ENCODE measurements at regions not wholly inside any gene's neighbourhood (a gene's known extent, or its start where the extent isn't known, plus 50 kb on each side); places are given as distances from the start of the nearest gene placed in this dataset.

- TF ChIP-seq CTCF (CRISPR knock-in tag; IDR thresholded peaks at IDR 0.05) (no peak), MAF1 (CRISPR knock-in tag; IDR thresholded peaks at IDR 0.05; ENCODE audit: borderline replicate concordance) (no peak), THRA (CRISPR knock-in tag; IDR thresholded peaks at IDR 0.05; ENCODE audit: borderline replicate concordance) (no peak), MYC (CRISPR knock-in tag; IDR thresholded peaks at IDR 0.05; ENCODE audit: borderline replicate concordance) (no peak), ZNF235 (CRISPR knock-in tag; IDR thresholded peaks at IDR 0.05; ENCODE audit: borderline replicate concordance) (no peak), ZBTB7B (CRISPR knock-in tag; IDR thresholded peaks at IDR 0.05) (no peak), CCDC6 (CRISPR knock-in tag; IDR thresholded peaks at IDR 0.05) (no peak), BCL6 (CRISPR knock-in tag; IDR thresholded peaks at IDR 0.05) (no peak)
- TF ChIP-seq, protein P1, sequence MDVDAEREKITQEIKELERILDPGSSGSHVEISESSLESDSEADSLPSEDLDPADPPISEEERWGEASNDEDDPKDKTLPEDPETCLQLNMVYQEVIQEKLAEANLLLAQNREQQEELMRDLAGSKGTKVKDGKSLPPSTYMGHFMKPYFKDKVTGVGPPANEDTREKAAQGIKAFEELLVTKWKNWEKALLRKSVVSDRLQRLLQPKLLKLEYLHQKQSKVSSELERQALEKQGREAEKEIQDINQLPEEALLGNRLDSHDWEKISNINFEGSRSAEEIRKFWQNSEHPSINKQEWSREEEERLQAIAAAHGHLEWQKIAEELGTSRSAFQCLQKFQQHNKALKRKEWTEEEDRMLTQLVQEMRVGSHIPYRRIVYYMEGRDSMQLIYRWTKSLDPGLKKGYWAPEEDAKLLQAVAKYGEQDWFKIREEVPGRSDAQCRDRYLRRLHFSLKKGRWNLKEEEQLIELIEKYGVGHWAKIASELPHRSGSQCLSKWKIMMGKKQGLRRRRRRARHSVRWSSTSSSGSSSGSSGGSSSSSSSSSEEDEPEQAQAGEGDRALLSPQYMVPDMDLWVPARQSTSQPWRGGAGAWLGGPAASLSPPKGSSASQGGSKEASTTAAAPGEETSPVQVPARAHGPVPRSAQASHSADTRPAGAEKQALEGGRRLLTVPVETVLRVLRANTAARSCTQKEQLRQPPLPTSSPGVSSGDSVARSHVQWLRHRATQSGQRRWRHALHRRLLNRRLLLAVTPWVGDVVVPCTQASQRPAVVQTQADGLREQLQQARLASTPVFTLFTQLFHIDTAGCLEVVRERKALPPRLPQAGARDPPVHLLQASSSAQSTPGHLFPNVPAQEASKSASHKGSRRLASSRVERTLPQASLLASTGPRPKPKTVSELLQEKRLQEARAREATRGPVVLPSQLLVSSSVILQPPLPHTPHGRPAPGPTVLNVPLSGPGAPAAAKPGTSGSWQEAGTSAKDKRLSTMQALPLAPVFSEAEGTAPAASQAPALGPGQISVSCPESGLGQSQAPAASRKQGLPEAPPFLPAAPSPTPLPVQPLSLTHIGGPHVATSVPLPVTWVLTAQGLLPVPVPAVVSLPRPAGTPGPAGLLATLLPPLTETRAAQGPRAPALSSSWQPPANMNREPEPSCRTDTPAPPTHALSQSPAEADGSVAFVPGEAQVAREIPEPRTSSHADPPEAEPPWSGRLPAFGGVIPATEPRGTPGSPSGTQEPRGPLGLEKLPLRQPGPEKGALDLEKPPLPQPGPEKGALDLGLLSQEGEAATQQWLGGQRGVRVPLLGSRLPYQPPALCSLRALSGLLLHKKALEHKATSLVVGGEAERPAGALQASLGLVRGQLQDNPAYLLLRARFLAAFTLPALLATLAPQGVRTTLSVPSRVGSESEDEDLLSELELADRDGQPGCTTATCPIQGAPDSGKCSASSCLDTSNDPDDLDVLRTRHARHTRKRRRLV (CRISPR knock-in tag; IDR thresholded peaks at IDR 0.05): no peak
- TF ChIP-seq, protein P2, sequence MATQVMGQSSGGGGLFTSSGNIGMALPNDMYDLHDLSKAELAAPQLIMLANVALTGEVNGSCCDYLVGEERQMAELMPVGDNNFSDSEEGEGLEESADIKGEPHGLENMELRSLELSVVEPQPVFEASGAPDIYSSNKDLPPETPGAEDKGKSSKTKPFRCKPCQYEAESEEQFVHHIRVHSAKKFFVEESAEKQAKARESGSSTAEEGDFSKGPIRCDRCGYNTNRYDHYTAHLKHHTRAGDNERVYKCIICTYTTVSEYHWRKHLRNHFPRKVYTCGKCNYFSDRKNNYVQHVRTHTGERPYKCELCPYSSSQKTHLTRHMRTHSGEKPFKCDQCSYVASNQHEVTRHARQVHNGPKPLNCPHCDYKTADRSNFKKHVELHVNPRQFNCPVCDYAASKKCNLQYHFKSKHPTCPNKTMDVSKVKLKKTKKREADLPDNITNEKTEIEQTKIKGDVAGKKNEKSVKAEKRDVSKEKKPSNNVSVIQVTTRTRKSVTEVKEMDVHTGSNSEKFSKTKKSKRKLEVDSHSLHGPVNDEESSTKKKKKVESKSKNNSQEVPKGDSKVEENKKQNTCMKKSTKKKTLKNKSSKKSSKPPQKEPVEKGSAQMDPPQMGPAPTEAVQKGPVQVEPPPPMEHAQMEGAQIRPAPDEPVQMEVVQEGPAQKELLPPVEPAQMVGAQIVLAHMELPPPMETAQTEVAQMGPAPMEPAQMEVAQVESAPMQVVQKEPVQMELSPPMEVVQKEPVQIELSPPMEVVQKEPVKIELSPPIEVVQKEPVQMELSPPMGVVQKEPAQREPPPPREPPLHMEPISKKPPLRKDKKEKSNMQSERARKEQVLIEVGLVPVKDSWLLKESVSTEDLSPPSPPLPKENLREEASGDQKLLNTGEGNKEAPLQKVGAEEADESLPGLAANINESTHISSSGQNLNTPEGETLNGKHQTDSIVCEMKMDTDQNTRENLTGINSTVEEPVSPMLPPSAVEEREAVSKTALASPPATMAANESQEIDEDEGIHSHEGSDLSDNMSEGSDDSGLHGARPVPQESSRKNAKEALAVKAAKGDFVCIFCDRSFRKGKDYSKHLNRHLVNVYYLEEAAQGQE (IDR thresholded peaks at IDR 0.05; ENCODE audit: borderline replicate concordance in 1 of 2, low read depth in 1 of 2, low read length in 2 of 2): no peak
Measured at GRCh38 chr22:22833059-22833458, 54.6 kb upstream of the IGLL5 start.

All from HepG2 (cell line).